ENCODE measurements at regions not wholly inside any gene's neighbourhood (a gene's known extent, or its start where the extent isn't known, plus 50 kb on each side); places are given as distances from the start of the nearest gene placed in this dataset.
"Not testable (repeated sequence)": the region's sequence is repeated elsewhere in the genome, so short reads cannot be mapped to it uniquely, and the experiment has no call there.

DNA sequence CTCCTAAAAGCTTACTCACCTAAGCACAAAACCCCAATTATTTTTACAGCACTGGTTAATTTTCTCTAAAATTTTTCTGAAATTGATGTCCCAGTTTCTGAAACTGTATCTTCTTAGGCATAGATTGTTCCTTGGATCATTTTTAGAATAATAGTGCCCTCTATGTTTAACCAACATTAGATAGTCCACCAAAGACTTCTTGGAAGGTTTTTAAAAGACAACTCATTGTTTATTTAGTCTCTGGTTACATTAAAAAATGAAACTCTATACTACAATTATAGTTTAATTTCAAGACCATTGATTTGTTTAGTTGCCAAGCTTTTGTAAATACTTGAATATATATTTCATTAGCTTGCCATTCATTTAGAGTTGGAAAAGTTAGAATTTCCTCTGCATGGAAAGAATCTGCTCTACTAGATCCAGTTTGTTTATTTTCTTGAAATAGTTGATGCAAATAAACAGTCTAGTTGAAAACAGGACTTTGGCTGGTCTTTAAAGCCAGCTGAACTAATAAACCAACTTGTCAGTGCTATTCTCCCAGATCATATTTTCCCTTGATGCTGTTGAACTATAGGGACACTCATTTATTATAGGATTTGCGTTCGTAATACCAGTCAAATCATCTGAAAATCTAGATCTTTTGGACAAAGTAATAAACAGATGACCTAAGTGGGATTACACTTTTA is 990.5 kb downstream of the TLE1 start:
- H3K27me3 ChIP-seq (ENCODE audit: control insufficient read depth, insufficient read depth): no peaks in the 10 kb centered on the region

DNA sequence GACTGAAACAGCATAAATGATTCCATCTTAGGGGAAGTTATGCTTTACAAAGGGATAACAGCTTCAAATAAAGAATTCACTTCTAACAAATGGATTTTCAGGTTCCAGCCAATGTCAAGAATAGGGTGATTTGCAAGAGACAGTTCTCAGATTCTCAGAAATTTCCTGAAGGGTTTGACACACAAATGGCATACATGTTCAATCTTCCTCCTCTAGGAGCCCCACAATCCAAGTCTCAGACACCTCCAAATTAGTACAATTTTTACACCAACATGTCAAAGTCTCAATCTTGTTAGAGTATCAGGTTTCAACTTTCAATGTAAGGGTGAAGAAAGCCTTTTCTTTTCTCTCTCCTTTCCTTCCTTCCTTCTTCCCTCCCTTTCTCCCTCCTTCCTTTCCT is 996.6 kb downstream of the TLE1 start:
- intact Hi-C loops (cut with DNase I): no loop called here
- ATAC-seq (no peak), DNase-seq (no peak)
- Histone ChIP-seq H3K4me1 (ENCODE audit: control insufficient read depth, insufficient read depth, low read length) (no peaks in the 10 kb centered on the region), H3K9me3 (ENCODE audit: control insufficient read depth, low read length) (no peaks in the 10 kb centered on the region), H3K27me3 (ENCODE audit: control insufficient read depth, insufficient read depth) (no peaks in the 10 kb centered on the region), H3K4me3 (ENCODE audit: low read length) (no peak overlapping the region), H3K27ac (ENCODE audit: low read length) (no peak overlapping the region)

More for the DNA sequence above, 990.5 kb downstream of the TLE1 start:
- intact Hi-C loops (cut with DNase I): no loop called here
- ATAC-seq: no peak
- Histone ChIP-seq H3K4me3 (ENCODE audit: low read length) (no peak overlapping the region), H3K27ac (ENCODE audit: low read length) (no peak overlapping the region), H3K9me3 (ENCODE audit: control insufficient read depth, low read length) (no peaks in the 10 kb centered on the region), H3K4me1 (ENCODE audit: control insufficient read depth, insufficient read depth, low read length) (no peaks in the 10 kb centered on the region)
- DNase-seq: no peak
- 79% methylated on average over 2 of the region's 2 CpGs for WGBS

DNA sequence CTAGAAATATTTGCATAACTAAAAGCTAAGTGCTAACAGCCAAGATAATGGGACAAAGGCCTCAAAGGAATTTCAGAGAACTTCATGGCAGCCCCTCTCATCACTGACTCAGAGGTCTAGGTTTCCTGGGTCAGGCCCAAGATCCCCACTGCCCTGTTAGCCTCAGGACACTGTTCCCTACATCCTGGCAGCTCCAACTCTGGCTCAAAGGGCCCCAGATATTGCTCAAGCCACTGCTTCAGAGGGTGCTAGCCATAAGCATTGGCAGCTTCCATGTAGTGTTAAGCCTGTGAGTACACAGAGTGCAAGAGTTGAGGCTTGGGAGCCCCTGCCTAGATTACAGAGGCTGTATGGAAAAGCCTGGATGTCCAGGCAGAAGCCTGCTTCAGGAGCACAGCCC is 998.1 kb downstream of the TLE1 start:
- Histone ChIP-seq H3K27me3 (ENCODE audit: control insufficient read depth, insufficient read depth) (no peaks in the 10 kb centered on the region), H3K4me1 (ENCODE audit: control insufficient read depth, insufficient read depth, low read length) (no peaks in the 10 kb centered on the region), H3K27ac (ENCODE audit: low read length) (no peak overlapping the region), H3K9me3 (ENCODE audit: control insufficient read depth, low read length) (no peaks in the 10 kb centered on the region), H3K4me3 (ENCODE audit: low read length) (no peak overlapping the region)
- peak; percentile 34 to 70 (median 47) for DNase-seq
- intact Hi-C loops (cut with DNase I): no loop called here
- ATAC-seq: peak; percentile 85 to 93

- no peak overlapping the region for H3K4me3 ChIP-seq (ENCODE audit: low read length)
- 44% methylated on average over 6 of the region's 6 CpGs for WGBS
- peak overlapping the region; percentile 53 for H3K27ac ChIP-seq (ENCODE audit: low read length)
- ATAC-seq (peak; percentile 66 to 76), DNase-seq (peak; percentile 25 to 41 (median 40))
- intact Hi-C loops (cut with DNase I): no loop called here
- H3K27me3 ChIP-seq (ENCODE audit: control insufficient read depth, insufficient read depth): no peaks in the 10 kb centered on the region
- H3K9me3 ChIP-seq (ENCODE audit: control insufficient read depth, low read length): no peaks in the 10 kb centered on the region
- H3K4me1 ChIP-seq (ENCODE audit: control insufficient read depth, insufficient read depth, low read length): no peaks in the 10 kb centered on the region
Observed at GRCh38 chr9:80690349-80690939, 998.9 kb downstream of the TLE1 start.

DNA sequence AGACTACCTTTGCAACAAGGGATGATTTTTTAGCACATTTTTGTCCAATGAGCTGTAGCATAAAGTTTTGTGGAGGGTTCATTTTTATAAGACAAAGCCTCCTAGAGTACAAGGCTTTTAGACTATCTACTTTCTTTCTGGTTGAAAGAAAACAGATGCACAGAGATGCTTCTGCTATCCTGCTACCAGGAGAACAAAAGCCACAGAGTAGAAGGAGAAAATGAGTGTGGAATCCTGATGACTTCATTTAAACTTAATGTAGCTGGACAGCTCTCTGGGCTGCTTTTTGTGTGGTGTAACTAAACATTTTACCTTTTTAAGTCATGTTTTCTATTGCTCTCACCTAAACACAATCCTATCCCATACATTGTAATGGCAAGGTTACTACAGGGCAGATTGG is 1009.4 kb downstream of the TLE1 start:
- intact Hi-C loops (cut with DNase I): no loop called here
- ATAC-seq (no peak), DNase-seq (no peak)
- Histone ChIP-seq H3K27me3 (ENCODE audit: control insufficient read depth, insufficient read depth) (no peaks in the 10 kb centered on the region), H3K4me3 (ENCODE audit: low read length) (no peak overlapping the region), H3K27ac (ENCODE audit: low read length) (no peak overlapping the region), H3K9me3 (ENCODE audit: control insufficient read depth, low read length) (no peaks in the 10 kb centered on the region), H3K4me1 (ENCODE audit: control insufficient read depth, insufficient read depth, low read length) (no peaks in the 10 kb centered on the region)

- WGBS: 79% methylated on average over 2 of the region's 2 CpGs
- H3K27ac ChIP-seq (ENCODE audit: low read length): no peak overlapping the region
- H3K4me3 ChIP-seq (ENCODE audit: low read length): no peak overlapping the region
- H3K27me3 ChIP-seq (ENCODE audit: control insufficient read depth, insufficient read depth): no peaks in the 10 kb centered on the region
- intact Hi-C loops (cut with DNase I): no loop called here
- ATAC-seq (no peak), DNase-seq (no peak)
- H3K9me3 ChIP-seq (ENCODE audit: control insufficient read depth, low read length): no peaks in the 10 kb centered on the region
- H3K4me1 ChIP-seq (ENCODE audit: control insufficient read depth, insufficient read depth, low read length): no peaks in the 10 kb centered on the region
Observed at GRCh38 chr9:80678906-80679305, 1010.4 kb downstream of the TLE1 start.

- Histone ChIP-seq H3K4me1 (ENCODE audit: control insufficient read depth, insufficient read depth, low read length) (no peaks in the 10 kb centered on the region), H3K27ac (ENCODE audit: low read length) (no peak overlapping the region), H3K9me3 (ENCODE audit: control insufficient read depth, low read length) (no peaks in the 10 kb centered on the region), H3K4me3 (ENCODE audit: low read length) (no peak overlapping the region), H3K27me3 (ENCODE audit: control insufficient read depth, insufficient read depth) (no peaks in the 10 kb centered on the region)
- intact Hi-C loops (cut with DNase I): no loop called here
- no peak for DNase-seq
- ATAC-seq: no peak
- 68% methylated on average over 1 of the region's 1 CpG for WGBS
Observed at GRCh38 chr9:80673496-80673895, 1015.9 kb downstream of the TLE1 start.

DNA sequence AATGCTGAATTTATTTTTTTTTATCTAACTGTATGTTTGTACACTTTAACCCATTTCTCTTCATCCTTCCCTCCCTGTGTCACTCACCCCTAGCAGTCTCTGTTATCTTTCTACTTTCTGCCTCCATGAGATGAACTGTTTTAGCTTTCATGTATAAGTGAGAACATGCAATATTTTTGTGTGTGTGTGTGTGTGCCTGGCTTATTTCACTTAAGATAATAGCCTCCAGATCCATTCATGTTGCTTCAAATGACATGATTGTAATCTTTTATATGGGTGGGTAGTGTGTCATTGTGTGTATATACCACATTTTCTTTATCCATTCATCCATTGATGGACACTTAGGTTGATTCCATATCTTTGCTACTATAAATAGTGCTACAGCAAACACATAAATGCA is 1023.9 kb downstream of the TLE1 start:
- Histone ChIP-seq H3K9me3 (ENCODE audit: control insufficient read depth, low read length) (no peaks in the 10 kb centered on the region), H3K4me3 (ENCODE audit: low read length) (no peak overlapping the region), H3K27ac (ENCODE audit: low read length) (no peak overlapping the region), H3K27me3 (ENCODE audit: control insufficient read depth, insufficient read depth) (no peaks in the 10 kb centered on the region), H3K4me1 (ENCODE audit: control insufficient read depth, insufficient read depth, low read length) (no peaks in the 10 kb centered on the region)
- ATAC-seq: no peak
- intact Hi-C loops (cut with DNase I): no loop called here
- DNase-seq: no peak

DNA sequence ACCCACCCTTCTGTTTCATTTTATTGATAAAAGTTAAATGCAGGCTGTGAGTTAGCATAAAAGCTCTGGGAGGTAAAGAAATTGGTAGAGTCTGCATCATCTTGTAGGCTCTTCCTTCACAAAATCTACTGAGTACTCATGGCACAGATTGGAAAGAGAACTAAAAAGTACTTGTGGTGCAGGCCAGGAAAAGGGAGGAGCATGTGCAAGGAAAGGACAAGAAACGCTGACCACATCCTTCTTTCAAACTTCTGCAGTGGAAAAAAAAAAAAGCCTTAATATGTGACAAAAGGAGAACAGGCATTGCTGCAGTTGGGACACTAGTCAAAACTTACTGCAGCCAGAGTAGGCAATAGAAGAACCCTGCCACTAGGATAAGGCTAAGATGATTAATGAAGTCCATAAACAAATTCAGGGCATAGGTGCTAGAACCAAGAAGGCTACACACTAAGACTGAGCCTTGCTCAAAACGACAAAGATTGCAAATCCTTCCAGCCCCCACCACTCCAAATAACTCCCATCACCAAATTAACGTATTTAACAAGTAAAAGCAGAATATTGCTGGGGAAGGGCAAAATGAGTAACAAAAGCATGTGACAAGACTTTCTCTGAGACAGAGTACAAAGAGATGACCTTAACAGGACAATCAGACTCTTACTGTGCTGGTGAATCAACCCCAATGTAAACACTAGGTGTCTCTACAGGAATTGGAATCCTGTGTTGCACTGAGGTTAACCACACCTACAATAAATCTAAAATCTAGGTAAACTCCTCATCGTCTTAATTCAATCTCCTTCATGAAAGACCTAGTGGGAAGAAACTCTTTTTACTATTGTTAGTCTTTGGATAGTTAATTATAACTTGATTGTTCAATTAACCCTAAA is 1024.8 kb downstream of the TLE1 start:
- Histone ChIP-seq H3K9me3 (ENCODE audit: control insufficient read depth, low read length) (no peaks in the 10 kb centered on the region), H3K27ac (ENCODE audit: low read length) (no peak overlapping the region), H3K4me1 (ENCODE audit: control insufficient read depth, insufficient read depth, low read length) (no peaks in the 10 kb centered on the region), H3K27me3 (ENCODE audit: control insufficient read depth, insufficient read depth) (no peaks in the 10 kb centered on the region), H3K4me3 (ENCODE audit: low read length) (no peak overlapping the region)
- WGBS: 56% methylated on average over 4 of the region's 4 CpGs
- DNase-seq (no peak), ATAC-seq (no peak)
- intact Hi-C loops (cut with DNase I): no loop called here

- intact Hi-C loops (cut with DNase I); H3K4me1 ChIP-seq (ENCODE audit: control insufficient read depth, insufficient read depth, low read length); ATAC-seq; DNase-seq; H3K4me3 ChIP-seq (ENCODE audit: low read length); H3K9me3 ChIP-seq (ENCODE audit: control insufficient read depth, low read length); H3K27me3 ChIP-seq (ENCODE audit: control insufficient read depth, insufficient read depth); H3K27ac ChIP-seq (ENCODE audit: low read length): not testable (repeated sequence)
- 95% methylated on average over 26 of the region's 26 CpGs for WGBS
Observed at GRCh38 chr9:80659751-80660150, 1029.6 kb downstream of the TLE1 start.

- H3K4me1 ChIP-seq (ENCODE audit: control insufficient read depth, insufficient read depth, low read length): no peaks in the 10 kb centered on the region
- H3K4me3 ChIP-seq (ENCODE audit: low read length): no peak overlapping the region
- no peaks in the 10 kb centered on the region for H3K9me3 ChIP-seq (ENCODE audit: control insufficient read depth, low read length)
- DNase-seq (no peak), ATAC-seq (peak; percentile 81 to 90)
- no peak overlapping the region for H3K27ac ChIP-seq (ENCODE audit: low read length)
- no peaks in the 10 kb centered on the region for H3K27me3 ChIP-seq (ENCODE audit: control insufficient read depth, insufficient read depth)
- WGBS: 39% methylated on average over 5 of the region's 5 CpGs
- intact Hi-C loops (cut with DNase I): no loop called here
Observed at GRCh38 chr9:80651044-80651443, 1038.3 kb downstream of the TLE1 start.

Measured in right cardiac atrium (tissue), 5 donors.